H1 (cell line): ENCODE measurements at regions not wholly inside any gene's neighbourhood (a gene's known extent, or its start where the extent isn't known, plus 50 kb on each side); places are given as distances from the start of the nearest gene placed in this dataset.

Experiments used
- ATF2 ChIP-seq: IDR thresholded peaks from 2 replicates; pipeline ENCODE4 v1.6.1; 2012; ENCODE audit warnings: low read length, inconsistent platforms
- CTCF ChIP-seq, 3 experiments: IDR thresholded peaks; 1 replicate in 2 of 3; 2 replicates in 1 of 3; pipeline versions ENCODE4 v1.5.1 to v1.6.1; 2011; ENCODE audit warnings: low read length in 3 of 3, mild to moderate bottlenecking in 3 of 3, inconsistent platforms in 2 of 3, low read depth in 1 of 3, moderate library complexity in 1 of 3; ENCODE audit not compliant: insufficient read depth in 1 of 3; ENCODE audit errors: control extremely low read depth in 1 of 3
- EP300 ChIP-seq, 2 experiments: IDR thresholded peaks; 1 replicate in 1 of 2; 2 replicates in 1 of 2; pipeline ENCODE4 v1.6.1; 2011 to 2012; ENCODE audit warnings: low read depth in 2 of 2, low read length in 2 of 2, mild to moderate bottlenecking in 2 of 2, borderline replicate concordance in 1 of 2, inconsistent platforms in 1 of 2, moderate library complexity in 1 of 2
- EZH2 ChIP-seq: fragments of 200-600 bp; sonication (generic); IDR thresholded peaks from 2 replicates; pipeline ENCODE4 v1.7.1; 2012; ENCODE audit warnings: low read depth, mild to moderate bottlenecking, moderate library complexity, low read length, inconsistent platforms; ENCODE audit not compliant: severe bottlenecking
- MAFK ChIP-seq: IDR thresholded peaks from 2 replicates; pipeline ENCODE4 v1.6.1; 2012; ENCODE audit warnings: low read depth, mild to moderate bottlenecking, improper control_type of control experiment, low read length
- POLR2A ChIP-seq, 2 experiments: IDR thresholded peaks; 1 replicate in 1 of 2; 2 replicates in 1 of 2; pipeline ENCODE4 v1.6.1; 2011; ENCODE audit warnings: low read depth in 2 of 2, low read length in 2 of 2, mild to moderate bottlenecking in 2 of 2; ENCODE audit errors: control extremely low read depth in 1 of 2
- RFX5 ChIP-seq: IDR thresholded peaks from 2 replicates; pipeline ENCODE4 v1.6.1; 2011; ENCODE audit warnings: low read depth, low read length, improper control_type of control experiment, borderline replicate concordance
- SP2 ChIP-seq: IDR thresholded peaks from 2 replicates; pipeline ENCODE4 v1.6.1; 2012; ENCODE audit warnings: mild to moderate bottlenecking, low read length, inconsistent platforms
- TAF1 ChIP-seq: IDR thresholded peaks from 2 replicates; pipeline ENCODE4 v1.6.1; 2011; ENCODE audit warnings: mild to moderate bottlenecking, low read depth, low read length
- TBP ChIP-seq: IDR thresholded peaks from 2 replicates; pipeline ENCODE4 v1.6.1; 2011; ENCODE audit warnings: low read depth, low read length, improper control_type of control experiment

GRCh38 chr18:76133873-76134272 lies 361.2 kb downstream of the ZNF516 start:
- no peak for TF ChIP-seq POLR2A (IDR thresholded peaks at IDR 0.05; ENCODE audit: control extremely low read depth in 1 of 2, low read depth in 2 of 2, low read length in 2 of 2)
- TF ChIP-seq CTCF (IDR thresholded peaks at IDR 0.05; ENCODE audit: control extremely low read depth in 1 of 3, insufficient read depth in 1 of 3, low read depth in 1 of 3, low read length in 3 of 3): no peak
- no peak for TF ChIP-seq TAF1
- no peak for TF ChIP-seq TBP
- TF ChIP-seq SP2: no peak
- TF ChIP-seq EZH2: no peak
- no peak for TF ChIP-seq ATF2
- TF ChIP-seq RFX5: no peak
- no peak for TF ChIP-seq MAFK
- TF ChIP-seq EP300 (IDR thresholded peaks at IDR 0.05; ENCODE audit: borderline replicate concordance in 1 of 2, low read depth in 2 of 2, low read length in 2 of 2): no peak
